HL-60 (cell line): ENCODE measurements at regions not wholly inside any gene's neighbourhood (a gene's known extent, or its start where the extent isn't known, plus 50 kb on each side); places are given as distances from the start of the nearest gene placed in this dataset.

ENCODE experiments used
- DNase-seq, 2 experiments: peaks; one replicate each; pipeline ENCODE4 v3.0.0-alpha.2; 2010 to 2020; ENCODE audit warnings: low read depth in 1 of 2, low spot score in 1 of 2
- H3K27ac ChIP-seq: fragments of 250-450 bp; sonication (Bioruptor Pico); replicated peaks from 2 replicates; pipeline ENCODE4 v1.5.1; 2020; ENCODE audit warnings: mild to moderate bottlenecking, moderate library complexity
- H3K27me3 ChIP-seq: fragments of 250-450 bp; sonication (Bioruptor Pico); 2 replicates; pipeline ENCODE4 v1.5.1; 2021; ENCODE audit warnings: mild to moderate bottlenecking, moderate library complexity; ENCODE audit not compliant: insufficient read depth, poor library complexity, severe bottlenecking
- H3K4me3 ChIP-seq: replicated peaks from 2 replicates; pipeline ENCODE4 v1.5.1; 2011; ENCODE audit warnings: mild to moderate bottlenecking, control low read depth, low read length; ENCODE audit not compliant: insufficient read depth
- GABPA ChIP-seq: IDR thresholded peaks from 2 replicates; pipeline ENCODE4 v1.6.1; 2012; ENCODE audit warnings: low read depth
- POLR2AphosphoS5 ChIP-seq: IDR thresholded peaks from 2 replicates; pipeline ENCODE4 v1.6.1; 2012; ENCODE audit warnings: low read depth
- SPI1 ChIP-seq: IDR thresholded peaks from 2 replicates; pipeline ENCODE4 v1.6.1; 2012; ENCODE audit warnings: low read depth, mild to moderate bottlenecking, borderline replicate concordance
- TF ChIP-seq, protein P1 (sequence below): IDR thresholded peaks from one replicate; pipeline ENCODE4 v1.5.1; 2011; ENCODE audit warnings: low read length, control low read depth, inconsistent platforms; ENCODE audit not compliant: insufficient read depth
- TF ChIP-seq, protein P2 (sequence below): IDR thresholded peaks from 2 replicates; pipeline ENCODE4 v1.6.1; 2012; ENCODE audit warnings: low read depth; ENCODE audit not compliant: insufficient replicate concordance

DNA sequence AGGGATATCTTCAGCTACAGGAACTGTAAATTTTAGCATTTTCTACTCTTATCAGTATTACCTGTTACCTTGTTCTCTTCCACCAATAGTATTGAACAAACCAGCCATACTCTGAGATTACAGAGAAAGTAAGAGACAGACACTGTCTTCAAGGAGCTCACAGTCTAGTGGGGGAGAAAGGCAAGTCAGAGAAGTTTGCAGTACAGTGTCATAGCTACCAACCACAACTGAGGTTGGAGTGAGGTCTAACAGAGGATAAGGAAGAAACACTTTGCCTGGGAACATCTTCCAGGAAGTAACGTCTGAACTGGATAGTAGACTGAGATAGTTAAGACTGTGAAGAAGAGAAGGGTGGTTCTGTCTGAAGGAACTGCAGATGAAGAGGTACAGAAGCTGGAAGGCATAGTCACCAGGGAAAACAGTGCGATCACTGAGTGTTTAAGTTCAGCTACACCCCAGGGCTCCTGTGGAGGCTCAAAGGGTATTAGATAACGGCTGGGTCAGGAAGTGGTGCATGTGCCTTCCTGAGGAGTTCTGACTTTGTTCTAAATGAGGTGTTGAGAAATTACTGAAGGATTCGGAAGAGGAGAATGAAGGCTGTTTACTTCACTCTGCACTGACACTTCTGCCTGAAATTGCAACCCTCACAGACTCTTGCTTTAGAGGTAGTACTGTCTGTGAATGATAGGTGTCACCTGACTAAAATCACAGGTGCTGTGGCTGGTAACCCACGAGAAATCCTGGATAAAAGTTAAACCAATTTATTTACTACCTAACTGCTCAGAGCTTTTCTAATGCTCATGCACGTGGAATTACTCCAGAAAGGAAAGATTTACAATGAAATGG lies 841.6 kb downstream of the MAT2B start:
- Histone ChIP-seq H3K4me3 (no peak overlapping the region), H3K27me3 (no peaks in the 10 kb centered on the region), H3K27ac (no peak overlapping the region)
- TF ChIP-seq, protein P1, sequence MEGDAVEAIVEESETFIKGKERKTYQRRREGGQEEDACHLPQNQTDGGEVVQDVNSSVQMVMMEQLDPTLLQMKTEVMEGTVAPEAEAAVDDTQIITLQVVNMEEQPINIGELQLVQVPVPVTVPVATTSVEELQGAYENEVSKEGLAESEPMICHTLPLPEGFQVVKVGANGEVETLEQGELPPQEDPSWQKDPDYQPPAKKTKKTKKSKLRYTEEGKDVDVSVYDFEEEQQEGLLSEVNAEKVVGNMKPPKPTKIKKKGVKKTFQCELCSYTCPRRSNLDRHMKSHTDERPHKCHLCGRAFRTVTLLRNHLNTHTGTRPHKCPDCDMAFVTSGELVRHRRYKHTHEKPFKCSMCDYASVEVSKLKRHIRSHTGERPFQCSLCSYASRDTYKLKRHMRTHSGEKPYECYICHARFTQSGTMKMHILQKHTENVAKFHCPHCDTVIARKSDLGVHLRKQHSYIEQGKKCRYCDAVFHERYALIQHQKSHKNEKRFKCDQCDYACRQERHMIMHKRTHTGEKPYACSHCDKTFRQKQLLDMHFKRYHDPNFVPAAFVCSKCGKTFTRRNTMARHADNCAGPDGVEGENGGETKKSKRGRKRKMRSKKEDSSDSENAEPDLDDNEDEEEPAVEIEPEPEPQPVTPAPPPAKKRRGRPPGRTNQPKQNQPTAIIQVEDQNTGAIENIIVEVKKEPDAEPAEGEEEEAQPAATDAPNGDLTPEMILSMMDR, result no peak
- TF ChIP-seq SPI1, result no peak
- TF ChIP-seq, protein P2, sequence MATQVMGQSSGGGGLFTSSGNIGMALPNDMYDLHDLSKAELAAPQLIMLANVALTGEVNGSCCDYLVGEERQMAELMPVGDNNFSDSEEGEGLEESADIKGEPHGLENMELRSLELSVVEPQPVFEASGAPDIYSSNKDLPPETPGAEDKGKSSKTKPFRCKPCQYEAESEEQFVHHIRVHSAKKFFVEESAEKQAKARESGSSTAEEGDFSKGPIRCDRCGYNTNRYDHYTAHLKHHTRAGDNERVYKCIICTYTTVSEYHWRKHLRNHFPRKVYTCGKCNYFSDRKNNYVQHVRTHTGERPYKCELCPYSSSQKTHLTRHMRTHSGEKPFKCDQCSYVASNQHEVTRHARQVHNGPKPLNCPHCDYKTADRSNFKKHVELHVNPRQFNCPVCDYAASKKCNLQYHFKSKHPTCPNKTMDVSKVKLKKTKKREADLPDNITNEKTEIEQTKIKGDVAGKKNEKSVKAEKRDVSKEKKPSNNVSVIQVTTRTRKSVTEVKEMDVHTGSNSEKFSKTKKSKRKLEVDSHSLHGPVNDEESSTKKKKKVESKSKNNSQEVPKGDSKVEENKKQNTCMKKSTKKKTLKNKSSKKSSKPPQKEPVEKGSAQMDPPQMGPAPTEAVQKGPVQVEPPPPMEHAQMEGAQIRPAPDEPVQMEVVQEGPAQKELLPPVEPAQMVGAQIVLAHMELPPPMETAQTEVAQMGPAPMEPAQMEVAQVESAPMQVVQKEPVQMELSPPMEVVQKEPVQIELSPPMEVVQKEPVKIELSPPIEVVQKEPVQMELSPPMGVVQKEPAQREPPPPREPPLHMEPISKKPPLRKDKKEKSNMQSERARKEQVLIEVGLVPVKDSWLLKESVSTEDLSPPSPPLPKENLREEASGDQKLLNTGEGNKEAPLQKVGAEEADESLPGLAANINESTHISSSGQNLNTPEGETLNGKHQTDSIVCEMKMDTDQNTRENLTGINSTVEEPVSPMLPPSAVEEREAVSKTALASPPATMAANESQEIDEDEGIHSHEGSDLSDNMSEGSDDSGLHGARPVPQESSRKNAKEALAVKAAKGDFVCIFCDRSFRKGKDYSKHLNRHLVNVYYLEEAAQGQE, result no peak
- TF ChIP-seq GABPA, result no peak
- TF ChIP-seq POLR2AphosphoS5, result no peak
- no peak for DNase-seq

- H3K27ac ChIP-seq, result no peak overlapping the region
- H3K27me3 ChIP-seq, result no peaks in the 10 kb centered on the region
- H3K4me3 ChIP-seq, result no peak overlapping the region
- no peak for DNase-seq
- TF ChIP-seq, protein P2, result no peak
- no peak for TF ChIP-seq SPI1
- TF ChIP-seq POLR2AphosphoS5, result no peak
- no peak for TF ChIP-seq GABPA
- TF ChIP-seq, protein P1, result no peak
Measured at GRCh38 chr5:164350236-164350635, 844.8 kb downstream of the MAT2B start.

DNA sequence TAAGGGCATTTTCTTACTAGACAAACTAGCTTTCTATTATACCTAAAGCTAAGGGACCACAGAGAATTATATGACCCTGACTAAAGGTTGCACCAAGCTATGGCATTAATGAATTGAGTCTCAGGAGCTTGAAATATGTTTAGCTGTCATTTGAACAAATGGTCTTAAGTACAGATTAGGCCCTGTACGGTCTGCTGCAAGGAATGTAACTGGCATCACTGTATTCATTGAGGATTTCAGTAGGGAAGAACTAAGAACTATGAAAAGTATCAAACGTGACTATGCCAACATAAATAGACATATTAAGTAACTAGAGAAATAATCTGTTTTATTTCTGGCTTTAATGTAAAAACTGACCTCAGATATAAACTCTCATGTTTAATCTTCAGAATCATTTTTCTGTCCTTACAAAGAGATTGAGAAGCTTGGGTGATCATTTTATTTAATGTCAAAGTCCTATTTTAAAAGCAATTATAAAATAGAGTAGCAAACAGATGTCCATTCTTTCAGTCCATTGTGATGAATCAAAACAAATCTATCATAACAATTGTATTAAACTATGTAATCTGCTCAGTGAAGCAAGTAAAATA lies 845.9 kb downstream of the MAT2B start:
- no peak overlapping the region for H3K4me3 ChIP-seq
- no peak for DNase-seq
- no peaks in the 10 kb centered on the region for H3K27me3 ChIP-seq
- TF ChIP-seq, protein P2, result no peak
- TF ChIP-seq, protein P1, result no peak
- TF ChIP-seq SPI1 (no peak), GABPA (no peak), POLR2AphosphoS5 (no peak)
- H3K27ac ChIP-seq, result no peak overlapping the region
